ENCODE measurements at regions not wholly inside any gene's neighbourhood (a gene's known extent, or its start where the extent isn't known, plus 50 kb on each side); places are given as distances from the start of the nearest gene placed in this dataset.

DNA sequence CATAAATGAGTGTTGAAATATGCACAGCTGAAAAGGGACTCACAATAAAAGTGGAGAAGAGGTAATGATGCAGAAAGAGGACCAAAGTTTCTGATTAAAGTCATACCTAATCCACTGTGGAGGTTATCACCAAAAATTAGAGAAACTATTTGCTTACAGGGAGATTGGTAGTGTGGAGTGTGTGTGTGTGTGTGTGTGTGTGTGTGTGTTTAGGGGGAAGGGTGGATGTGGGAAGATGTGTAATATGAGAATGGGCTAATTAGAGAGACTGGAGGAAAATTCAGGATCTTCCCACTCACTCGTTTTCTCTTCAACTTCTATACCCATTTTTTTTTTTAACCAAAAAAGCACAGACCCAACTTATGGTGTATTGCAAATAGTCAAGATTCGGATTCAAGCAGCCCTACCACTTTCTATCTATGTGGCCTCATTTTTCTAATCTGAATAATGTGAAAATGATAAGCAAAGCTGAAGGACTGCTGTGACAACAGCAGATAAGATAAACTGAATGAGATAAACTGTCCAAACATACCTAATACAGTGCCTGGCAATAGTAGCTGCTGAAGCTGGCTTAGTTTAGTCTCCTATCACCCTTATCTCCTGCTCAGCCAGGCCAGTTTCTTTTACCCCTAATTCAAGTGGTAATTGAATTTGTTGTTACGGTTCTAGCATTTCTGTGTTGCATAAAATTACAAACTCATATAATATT, 501.1 kb downstream of the KDM4C start:
- DNase-seq (ENCODE audit: extremely low read depth in 1 of 2, low read depth in 1 of 2) = no peak

DNA sequence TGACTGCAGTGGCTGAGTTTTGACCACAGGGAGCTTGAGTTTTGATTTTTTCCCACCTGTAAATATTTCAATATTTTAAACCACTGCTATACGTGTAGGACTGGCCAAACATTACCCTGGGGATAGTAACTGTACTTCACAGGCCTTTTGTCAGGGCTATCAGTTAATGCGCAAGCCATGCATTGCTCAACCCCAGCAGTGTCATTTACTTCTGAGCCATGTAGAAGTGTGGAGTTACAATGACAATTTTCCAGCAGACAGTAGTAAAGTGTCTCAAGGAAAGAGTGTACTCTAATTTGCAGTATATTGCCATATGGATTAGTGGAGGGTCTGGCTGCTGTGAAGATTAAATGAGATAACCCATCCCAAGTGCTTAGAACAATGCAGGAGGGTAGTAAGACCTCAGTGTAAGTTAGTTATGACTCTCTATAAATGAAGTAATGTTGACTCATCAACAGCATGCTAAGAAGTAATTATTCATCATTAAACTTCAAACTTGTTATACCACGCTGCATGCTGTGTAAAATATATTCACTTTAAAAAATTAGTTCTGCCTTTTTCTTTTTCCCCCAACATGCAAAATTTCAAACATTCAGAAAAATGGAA, 489.2 kb downstream of the KDM4C start:
- no peak for DNase-seq (ENCODE audit: extremely low read depth in 1 of 2, low read depth in 1 of 2)

DNA sequence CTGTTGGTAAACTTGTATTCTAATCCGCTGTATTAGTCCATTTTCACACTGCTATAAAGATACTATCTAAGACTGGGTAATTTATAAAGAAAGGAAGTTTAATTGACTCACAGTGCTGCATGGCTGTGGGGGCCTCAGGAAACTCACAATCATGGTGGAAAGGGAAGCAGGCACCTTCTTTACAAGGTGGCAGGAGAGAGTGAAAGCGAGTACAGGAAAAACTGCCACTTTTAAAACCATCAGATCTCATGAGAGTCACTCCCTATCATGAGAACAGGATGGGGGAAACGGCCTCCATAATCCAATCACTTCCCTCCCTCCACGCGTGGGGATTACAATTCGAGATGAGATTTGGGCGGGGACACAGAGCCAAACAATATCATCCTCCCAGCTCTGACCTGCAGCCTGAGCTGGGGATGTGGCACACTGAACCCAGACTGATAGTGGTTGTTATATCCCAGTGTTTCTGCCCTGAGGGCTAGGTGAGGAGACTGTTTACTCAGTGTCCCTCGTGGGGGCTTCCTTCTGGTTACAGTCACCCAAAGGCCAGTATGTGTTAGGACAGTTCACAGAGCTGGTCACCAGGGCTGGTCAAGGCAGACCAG, 488.3 kb downstream of the KDM4C start:
- DNase-seq (ENCODE audit: extremely low read depth in 1 of 2, low read depth in 1 of 2) = no peak

DNA sequence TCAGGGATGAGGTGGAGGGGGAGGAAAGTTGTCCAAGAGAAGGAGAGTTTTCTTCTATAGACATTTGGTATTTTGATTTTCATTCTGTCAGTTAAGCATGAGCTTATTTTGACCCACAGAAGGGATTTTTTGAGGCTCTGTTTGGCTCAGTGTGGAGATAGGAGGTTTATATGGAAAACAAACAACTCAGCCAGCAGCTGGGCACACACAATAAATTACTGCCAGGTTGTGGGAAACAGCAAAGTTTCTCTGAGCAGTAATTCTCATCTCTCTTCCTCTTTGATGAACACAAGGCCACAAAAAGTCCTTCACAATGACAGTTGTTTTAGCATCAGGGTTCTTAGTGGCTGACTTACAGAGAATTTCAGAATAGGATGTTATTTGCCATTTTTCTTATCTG, 486.1 kb downstream of the KDM4C start:
- no peak for DNase-seq (ENCODE audit: extremely low read depth in 1 of 2, low read depth in 1 of 2)

DNA sequence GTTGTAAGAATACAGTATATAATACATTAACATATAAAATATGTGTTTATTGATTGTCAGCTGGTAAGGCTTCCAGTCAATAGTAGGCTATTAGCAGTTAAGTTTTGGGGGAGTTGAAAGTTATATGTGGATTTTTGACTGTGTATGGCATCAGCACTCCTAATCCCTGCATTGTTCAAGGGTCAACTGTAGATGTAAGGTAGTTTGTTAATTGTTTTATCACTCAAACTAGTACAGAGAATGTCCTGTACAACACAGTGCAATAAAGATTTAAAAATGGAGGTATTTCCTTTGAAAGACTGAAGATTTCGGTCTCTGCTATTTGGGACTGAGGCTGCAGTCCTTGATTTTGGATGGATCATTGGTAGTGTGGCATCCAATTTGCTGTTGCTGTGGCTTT, 484.4 kb downstream of the KDM4C start:
- no peak for DNase-seq (ENCODE audit: extremely low read depth in 1 of 2, low read depth in 1 of 2)

DNA sequence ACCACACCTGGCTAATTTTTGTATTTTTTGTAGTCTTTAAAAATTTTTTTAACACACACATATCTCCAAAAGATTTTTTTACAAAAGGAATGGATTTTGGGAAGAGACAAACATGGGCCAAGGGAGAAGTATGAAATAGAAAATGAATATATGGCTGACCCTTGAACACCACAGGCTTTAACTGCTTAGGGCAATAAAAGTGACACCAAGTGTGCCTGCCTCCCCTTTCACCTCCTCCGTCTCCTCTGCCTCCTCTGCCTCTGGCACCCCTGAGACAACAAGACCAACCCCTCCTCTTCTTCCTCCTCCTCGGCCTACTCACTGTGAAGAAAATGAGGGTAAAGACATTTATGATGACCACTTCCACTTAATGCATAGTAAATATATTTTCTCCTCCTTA, 483.9 kb downstream of the KDM4C start:
- no peak for DNase-seq (ENCODE audit: extremely low read depth in 1 of 2, low read depth in 1 of 2)

DNA sequence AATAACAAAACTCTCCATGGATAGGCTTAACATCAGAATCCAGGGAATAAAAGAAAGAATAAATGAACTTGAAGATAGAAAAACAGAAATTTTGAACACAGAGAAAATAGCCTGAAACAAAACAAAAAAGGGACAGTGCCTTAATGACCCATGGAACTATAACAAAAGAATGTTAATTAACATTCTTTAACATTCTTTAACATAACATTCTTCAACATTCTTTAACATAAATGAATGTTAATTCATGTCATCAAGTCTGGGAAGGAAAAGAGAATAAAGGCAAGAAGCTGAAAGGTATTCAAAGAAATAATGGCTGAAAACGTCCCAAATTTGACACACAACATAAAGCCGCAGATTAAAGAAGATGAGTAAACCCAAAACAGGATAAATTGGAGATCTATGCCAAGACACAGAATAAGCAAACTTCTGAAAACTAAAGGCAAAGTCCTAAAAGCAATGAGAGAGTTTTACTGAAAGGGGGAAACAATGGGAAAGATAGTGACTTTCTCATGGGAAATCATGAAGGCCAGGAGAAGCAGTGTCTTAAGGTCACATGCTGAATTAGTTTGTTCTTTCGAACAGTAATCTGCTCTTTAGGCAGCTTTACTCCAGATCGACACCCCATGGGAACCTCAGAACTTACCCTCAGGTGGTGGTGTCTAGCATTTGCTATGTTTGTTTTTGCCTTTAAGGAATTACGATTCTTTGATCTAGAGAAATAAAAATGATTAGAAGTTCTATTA, 483.0 kb downstream of the KDM4C start:
- DNase-seq (ENCODE audit: extremely low read depth in 1 of 2, low read depth in 1 of 2) = no peak

DNA sequence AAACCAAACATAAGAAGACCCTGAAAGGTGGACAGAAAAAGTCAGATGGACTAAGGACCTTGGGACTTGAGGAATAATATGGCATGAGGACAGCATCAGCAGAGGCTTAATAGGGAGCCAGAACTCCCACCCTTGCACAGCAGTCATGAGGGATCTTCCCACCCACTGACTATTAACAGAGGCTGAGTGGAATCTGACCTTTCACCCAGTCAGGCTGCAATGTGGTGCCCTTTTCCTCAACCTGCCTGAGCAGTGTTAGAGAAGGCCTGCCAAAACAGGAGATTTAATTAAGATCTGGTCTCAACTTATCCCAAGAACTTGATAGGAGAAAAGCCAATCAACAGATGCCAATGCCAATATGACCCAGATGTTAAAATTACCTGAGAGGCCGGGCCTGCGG, 481.9 kb downstream of the KDM4C start:
- no peak for DNase-seq (ENCODE audit: extremely low read depth in 1 of 2, low read depth in 1 of 2)

DNA sequence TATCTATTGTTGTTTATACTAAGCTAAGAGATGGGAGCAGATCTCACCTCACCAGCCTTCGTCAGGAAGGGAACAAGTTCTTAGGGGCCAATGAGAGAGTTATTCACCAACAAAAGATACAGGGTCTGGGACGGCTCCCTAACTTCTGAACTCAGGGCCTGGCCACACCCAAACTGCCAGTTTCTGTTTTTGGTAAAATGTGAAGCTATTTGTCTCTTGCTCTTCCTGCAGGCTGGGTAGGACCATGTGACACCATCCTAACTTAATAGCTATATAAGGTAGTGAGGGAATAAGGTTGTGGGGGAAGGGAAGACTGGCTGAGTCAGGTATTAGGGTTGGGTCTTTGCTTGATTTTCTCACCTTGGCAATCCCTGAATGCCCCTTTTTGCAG, 480.5 kb downstream of the KDM4C start:
- DNase-seq (ENCODE audit: extremely low read depth in 1 of 2, low read depth in 1 of 2) = no peak

DNA sequence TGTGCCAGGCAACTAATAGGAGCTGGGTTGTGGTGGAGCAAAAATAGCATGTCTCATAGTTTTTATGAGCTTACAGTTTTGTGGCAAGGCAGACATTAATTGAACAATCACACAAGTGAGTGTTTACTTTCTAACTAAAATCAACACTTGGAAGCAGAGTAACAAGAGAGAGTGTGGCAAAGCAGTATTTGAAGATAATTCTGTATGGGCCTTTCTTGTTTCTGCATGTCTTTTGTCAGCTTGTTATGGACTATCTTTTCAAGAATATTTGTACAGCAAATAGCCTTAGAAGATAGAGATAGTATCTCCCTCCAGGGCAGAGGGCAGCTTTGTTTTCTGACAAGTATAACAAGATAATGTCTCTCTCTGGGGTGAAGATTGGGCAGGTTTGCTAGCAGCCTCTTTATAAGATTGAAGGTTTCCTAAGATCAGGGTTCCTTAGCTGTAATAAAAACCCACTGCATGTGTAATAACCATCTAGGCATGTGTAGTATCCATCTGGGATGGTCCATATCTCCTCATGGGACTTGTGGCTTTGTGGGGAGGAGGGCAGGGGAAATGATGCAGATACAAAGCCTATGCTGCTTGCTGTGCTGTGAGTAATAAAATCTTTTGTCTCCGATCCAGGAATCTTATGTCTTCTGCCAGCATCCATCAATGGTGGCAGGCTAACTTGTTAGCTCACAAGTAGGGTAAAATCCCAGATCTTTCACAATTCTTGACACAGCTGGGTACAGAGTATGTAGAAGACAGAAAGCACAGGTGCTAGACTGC, 479.9 kb downstream of the KDM4C start:
- no peak for DNase-seq (ENCODE audit: extremely low read depth in 1 of 2, low read depth in 1 of 2)

DNA sequence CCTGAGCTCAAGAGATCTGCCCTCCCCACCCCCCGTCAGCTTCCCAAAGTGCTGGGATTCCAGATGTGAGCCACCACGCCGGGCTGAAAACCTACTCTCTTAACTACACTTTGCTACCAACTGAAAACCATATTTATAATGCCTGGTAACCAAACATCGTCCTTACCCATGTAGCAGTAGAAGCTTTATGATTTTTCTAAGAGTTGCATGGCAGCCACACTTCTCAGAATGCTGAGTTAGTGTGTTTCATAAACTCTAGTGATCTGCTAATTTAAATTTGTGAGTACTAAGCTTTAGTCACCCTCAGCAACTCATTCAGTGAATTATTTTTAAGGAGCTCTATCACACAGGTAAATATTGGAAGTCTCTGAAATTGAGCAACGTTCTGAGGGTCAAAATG, 478.4 kb downstream of the KDM4C start:
- DNase-seq (ENCODE audit: extremely low read depth in 1 of 2, low read depth in 1 of 2) = no peak

DNA sequence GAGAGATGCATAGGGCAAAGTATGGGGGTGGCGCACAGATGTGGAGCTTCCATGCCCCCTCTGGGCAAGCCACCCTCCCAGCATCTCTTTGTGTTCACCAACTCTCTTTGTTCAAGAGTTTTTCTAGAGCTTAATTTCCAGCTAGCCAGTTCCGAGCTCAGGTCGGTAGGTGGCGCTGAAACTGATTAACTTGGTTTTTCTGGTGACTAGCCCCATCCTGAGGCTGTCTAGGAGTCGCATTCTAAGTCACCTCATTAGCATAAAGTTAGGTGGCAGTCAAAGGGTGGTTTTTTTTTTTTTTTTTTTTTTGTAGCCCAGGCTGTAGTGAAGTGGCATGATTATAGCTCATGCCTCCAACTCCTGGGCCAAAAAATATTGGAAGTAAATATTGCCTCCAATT, 476.4 kb downstream of the KDM4C start:
- DNase-seq (ENCODE audit: extremely low read depth in 1 of 2, low read depth in 1 of 2) = no peak

DNA sequence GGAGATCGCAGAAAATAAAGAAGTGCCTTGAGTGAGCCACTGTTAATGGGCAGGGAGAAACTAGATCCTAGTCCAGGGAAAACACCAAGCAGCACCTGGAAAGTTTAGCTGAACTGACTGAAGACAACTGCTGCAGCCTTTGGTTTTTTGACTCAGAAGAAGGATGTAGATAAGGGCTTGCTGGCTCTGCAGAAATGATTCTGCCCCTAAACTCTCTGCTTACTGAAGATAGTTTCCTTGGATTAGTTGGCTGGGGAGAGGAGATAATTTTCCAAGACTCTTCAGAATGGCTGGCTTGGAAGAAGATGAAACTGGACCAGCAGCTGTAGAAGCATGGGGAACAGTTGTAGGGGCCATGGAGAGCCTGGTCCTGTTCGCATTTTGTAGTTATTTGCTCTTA, 471.8 kb downstream of the KDM4C start:
- no peak for DNase-seq (ENCODE audit: extremely low read depth in 1 of 2, low read depth in 1 of 2)

DNA sequence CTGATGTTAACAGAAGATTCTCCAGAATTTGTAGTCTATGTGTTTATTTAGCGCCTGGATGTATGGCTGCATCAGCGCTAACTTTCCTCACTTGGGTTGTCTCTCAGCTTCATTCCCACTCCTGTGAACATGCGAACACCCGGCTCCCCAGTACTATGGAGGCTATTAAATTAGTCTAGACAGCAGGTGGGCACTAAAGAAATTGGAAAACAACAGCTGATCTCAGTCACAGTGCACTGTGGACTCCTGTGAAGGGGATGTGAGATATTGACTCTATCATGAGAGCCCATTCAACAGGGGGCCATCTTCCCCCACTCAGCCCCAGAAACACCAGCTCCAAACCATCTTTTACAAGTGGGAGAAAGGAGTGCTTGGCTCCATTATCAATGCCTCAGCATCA, 471.0 kb downstream of the KDM4C start:
- DNase-seq (ENCODE audit: extremely low read depth in 1 of 2, low read depth in 1 of 2) = no peak

DNA sequence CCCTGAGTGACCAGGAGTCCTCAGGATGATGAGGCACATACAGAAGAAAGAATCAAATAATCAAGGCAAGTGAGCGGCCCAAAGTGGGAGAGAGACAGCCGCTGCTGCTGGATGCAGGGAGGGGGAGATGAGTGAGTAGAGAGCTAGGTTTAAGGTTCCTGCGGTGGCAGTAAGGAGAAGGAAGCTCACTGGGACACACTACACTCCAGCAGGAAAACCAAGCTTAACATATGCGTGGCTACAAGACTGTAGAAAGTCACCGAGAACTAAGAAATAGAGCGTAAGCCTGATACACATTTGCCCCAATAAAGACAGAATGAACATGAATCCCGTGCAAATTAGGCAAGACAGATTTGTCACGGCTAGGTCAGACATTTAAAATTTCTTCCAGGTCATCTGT, 470.2 kb downstream of the KDM4C start:
- no peak for DNase-seq (ENCODE audit: extremely low read depth in 1 of 2, low read depth in 1 of 2)

DNA sequence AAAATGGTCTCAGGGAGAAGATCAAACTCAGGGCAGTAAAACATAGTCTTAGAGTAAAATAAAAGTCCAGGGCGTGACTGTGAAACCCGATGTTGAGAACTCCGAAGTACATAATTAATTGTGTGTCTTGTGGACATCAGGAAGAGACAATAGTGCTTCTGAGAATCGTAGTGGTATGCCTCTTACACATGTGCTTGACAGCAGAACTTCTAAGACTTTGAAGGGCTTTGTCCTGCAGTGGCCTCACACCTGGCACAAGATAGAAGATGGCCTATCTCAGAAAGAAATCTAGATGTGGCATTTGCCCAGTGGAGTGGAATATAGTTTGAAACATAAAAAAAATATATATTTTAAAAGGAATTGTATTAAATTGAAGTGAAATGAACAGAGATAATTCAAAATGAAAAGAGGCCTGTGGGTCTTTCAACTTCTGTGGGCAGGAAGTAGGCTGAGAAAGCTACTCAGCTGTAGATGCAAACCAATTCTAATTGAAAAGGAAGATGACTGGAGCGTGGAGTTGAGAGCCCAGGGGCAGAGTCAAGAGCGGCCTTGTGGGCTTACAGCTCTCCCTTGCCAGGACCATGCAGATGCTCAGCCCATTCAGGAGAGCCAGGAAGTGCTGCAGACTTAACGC, 468.4 kb downstream of the KDM4C start:
- no peak for DNase-seq (ENCODE audit: extremely low read depth in 1 of 2, low read depth in 1 of 2)
